HFF-Myc (cell line): ENCODE measurements at regions not wholly inside any gene's neighbourhood (a gene's known extent, or its start where the extent isn't known, plus 50 kb on each side); places are given as distances from the start of the nearest gene placed in this dataset.

Experiments
- DNase-seq: peaks from one replicate; pipeline ENCODE4 v3.0.0-alpha.2; 2011; ENCODE audit warnings: low read depth; ENCODE audit errors: extremely low read depth
- H3K4me3 ChIP-seq: replicated peaks from 2 replicates; pipeline ENCODE4 v1.5.1; 2011; ENCODE audit warnings: low read depth, mild to moderate bottlenecking, control low read depth, low read length
- CTCF ChIP-seq: IDR thresholded peaks from 2 replicates; pipeline ENCODE4 v1.5.1; 2012; ENCODE audit warnings: mild to moderate bottlenecking, low read depth, low read length, control low read depth; ENCODE audit errors: missing control alignments

GRCh38 chr4:152217896-152218295, 318.0 kb downstream of the FBXW7 start:
- DNase-seq: no peak
- no peak overlapping the region for H3K4me3 ChIP-seq
- no peak for TF ChIP-seq CTCF

GRCh38 chr4:152211936-152212653, 323.8 kb downstream of the FBXW7 start:
- H3K4me3 ChIP-seq: no peak overlapping the region
- no peak for DNase-seq
- TF ChIP-seq CTCF: no peak

- TF ChIP-seq CTCF: no peak
- DNase-seq: no peak
- no peak overlapping the region for H3K4me3 ChIP-seq
Measured at GRCh38 chr4:152209772-152210493, 326.0 kb downstream of the FBXW7 start.

GRCh38 chr4:152207378-152207720, 328.5 kb downstream of the FBXW7 start:
- H3K4me3 ChIP-seq: no peak overlapping the region
- DNase-seq: no peak
- TF ChIP-seq CTCF: no peak

- no peak for DNase-seq
Measured at GRCh38 chr4:152206646-152207377, 329.1 kb downstream of the FBXW7 start.

GRCh38 chr4:152206185-152206584, 329.7 kb downstream of the FBXW7 start:
- TF ChIP-seq CTCF: no peak
- DNase-seq: no peak
- H3K4me3 ChIP-seq: no peak overlapping the region

More at GRCh38 chr4:152206646-152207377, 329.1 kb downstream of the FBXW7 start:
- no peak for TF ChIP-seq CTCF
- H3K4me3 ChIP-seq: no peak overlapping the region
